Thyroid gland (tissue), 4 donors: ENCODE measurements at regions not wholly inside any gene's neighbourhood (a gene's known extent, or its start where the extent isn't known, plus 50 kb on each side); places are given as distances from the start of the nearest gene placed in this dataset.

Experiments used
- CTCF ChIP-seq, 6 experiments: fragments of 200-600 bp in 3 of 6; fragments of 450-650 bp in 3 of 6; sonication (generic) in 3 of 6; IDR thresholded peaks; one replicate each; pipeline ENCODE4 v1.5.1; 2016 to 2019; ENCODE audit warnings: antibody characterized with exemption in 6 of 6, mild to moderate bottlenecking in 2 of 6, inconsistent platforms in 1 of 6, moderate library complexity in 1 of 6
- POLR2A ChIP-seq, 2 donors: fragments of 450-650 bp; IDR thresholded peaks; one replicate each; pipeline ENCODE4 v1.6.1; 2017; ENCODE audit warnings: antibody characterized with exemption in 2 of 2, mild to moderate bottlenecking in 2 of 2, moderate library complexity in 1 of 2

GRCh38 chr4:100016191-100016590 is 66.1 kb upstream of the H2AZ1 start:
- no peak for TF ChIP-seq CTCF (IDR thresholded peaks at IDR 0.05)
- TF ChIP-seq POLR2A (IDR thresholded peaks at IDR 0.05): no peak
